DND-41 (cell line): ENCODE measurements at regions not wholly inside any gene's neighbourhood (a gene's known extent, or its start where the extent isn't known, plus 50 kb on each side); places are given as distances from the start of the nearest gene placed in this dataset.

Experiments used
- EZH2 ChIP-seq: IDR thresholded peaks from 3 replicates; pipeline ENCODE4 v1.6.1; 2012; ENCODE audit warnings: borderline replicate concordance, low read depth, mild to moderate bottlenecking, moderate library complexity, low read length, inconsistent platforms; ENCODE audit not compliant: severe bottlenecking
- TF ChIP-seq, protein P1 (sequence below): IDR thresholded peaks from 2 replicates; pipeline ENCODE4 v1.5.1; 2012; ENCODE audit warnings: borderline replicate concordance, low read length, moderate library complexity, mild to moderate bottlenecking; ENCODE audit not compliant: poor library complexity, severe bottlenecking; ENCODE audit errors: extremely low read depth

- TF ChIP-seq, protein P1, sequence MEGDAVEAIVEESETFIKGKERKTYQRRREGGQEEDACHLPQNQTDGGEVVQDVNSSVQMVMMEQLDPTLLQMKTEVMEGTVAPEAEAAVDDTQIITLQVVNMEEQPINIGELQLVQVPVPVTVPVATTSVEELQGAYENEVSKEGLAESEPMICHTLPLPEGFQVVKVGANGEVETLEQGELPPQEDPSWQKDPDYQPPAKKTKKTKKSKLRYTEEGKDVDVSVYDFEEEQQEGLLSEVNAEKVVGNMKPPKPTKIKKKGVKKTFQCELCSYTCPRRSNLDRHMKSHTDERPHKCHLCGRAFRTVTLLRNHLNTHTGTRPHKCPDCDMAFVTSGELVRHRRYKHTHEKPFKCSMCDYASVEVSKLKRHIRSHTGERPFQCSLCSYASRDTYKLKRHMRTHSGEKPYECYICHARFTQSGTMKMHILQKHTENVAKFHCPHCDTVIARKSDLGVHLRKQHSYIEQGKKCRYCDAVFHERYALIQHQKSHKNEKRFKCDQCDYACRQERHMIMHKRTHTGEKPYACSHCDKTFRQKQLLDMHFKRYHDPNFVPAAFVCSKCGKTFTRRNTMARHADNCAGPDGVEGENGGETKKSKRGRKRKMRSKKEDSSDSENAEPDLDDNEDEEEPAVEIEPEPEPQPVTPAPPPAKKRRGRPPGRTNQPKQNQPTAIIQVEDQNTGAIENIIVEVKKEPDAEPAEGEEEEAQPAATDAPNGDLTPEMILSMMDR, result no peak
- no peak for TF ChIP-seq EZH2
Measured at GRCh38 chr10:78194050-78194449, 160.4 kb downstream of the RPS24 start.
